A673 (cell line): ENCODE measurements at regions not wholly inside any gene's neighbourhood (a gene's known extent, or its start where the extent isn't known, plus 50 kb on each side); places are given as distances from the start of the nearest gene placed in this dataset.

Experiments used
- BruUV-seq: library from RNA; stranded (reverse); fragments of 400-500 nt; replicated peaks from 2 replicates; lab custom pipeline; 2021; lab: Mats Ljungman, UMichigan
- CTCF ChIA-PET: fragments of 300-600 bp; sonication (Branson Sonifier 250); formaldehyde crosslinking; loops from one replicate; lab custom pipeline; 2022; ENCODE audit warnings: antibody characterized with exemption; lab: Charles Lee
- POLR2A ChIA-PET: fragments of 300-600 bp; sonication (Branson Sonifier 250); formaldehyde crosslinking; loops from one replicate; lab custom pipeline; 2022; ENCODE audit warnings: antibody characterized with exemption; ENCODE audit not compliant: low non-redundant PET; lab: Charles Lee
- DNase-seq: peaks from one replicate; pipeline ENCODE4 v3.0.0-alpha.2; 2015; ENCODE audit warnings: low spot score
- H3K27ac ChIP-seq: fragments of 200-600 bp; sonication (generic); 2 replicates; pipeline ENCODE4 v1.5.1; 2016; ENCODE audit warnings: mixed run types, low read depth, mild to moderate bottlenecking, mixed read lengths, antibody characterized with exemption, low read length; ENCODE audit not compliant: poor library complexity, severe bottlenecking
- H3K27me3 ChIP-seq: fragments of 200-600 bp; sonication (generic); replicated peaks from 2 replicates; pipeline ENCODE4 v1.6.1; 2017; ENCODE audit warnings: mixed run types, low read depth, mild to moderate bottlenecking, mixed read lengths, antibody characterized with exemption, low read length; ENCODE audit not compliant: insufficient read depth, poor library complexity
- H3K36me3 ChIP-seq: fragments of 200-600 bp; sonication (generic); 2 replicates; pipeline ENCODE4 v1.6.1; 2016; ENCODE audit warnings: mixed run types, mild to moderate bottlenecking, mixed read lengths, antibody characterized with exemption, low read length; ENCODE audit not compliant: insufficient read depth, poor library complexity, severe bottlenecking
- H3K4me1 ChIP-seq: fragments of 200-600 bp; sonication (generic); 2 replicates; pipeline ENCODE4 v1.6.1; 2017; ENCODE audit warnings: mixed run types, mild to moderate bottlenecking, mixed read lengths, antibody characterized with exemption, low read length; ENCODE audit not compliant: insufficient read depth, poor library complexity, severe bottlenecking
- H3K4me3 ChIP-seq: fragments of 200-600 bp; sonication (generic); 2 replicates; pipeline ENCODE4 v1.5.1; 2016; ENCODE audit warnings: low read depth, mixed run types, mild to moderate bottlenecking, mixed read lengths, low read length; ENCODE audit not compliant: poor library complexity, severe bottlenecking
- H3K9me3 ChIP-seq: fragments of 200-600 bp; sonication (generic); 2 replicates; pipeline ENCODE4 v1.6.1; 2016; ENCODE audit warnings: mixed run types, low read depth, mild to moderate bottlenecking, mixed read lengths, antibody characterized with exemption, low read length; ENCODE audit not compliant: poor library complexity, severe bottlenecking
- EZH2 ChIP-seq: fragments of 200-600 bp; sonication (generic); IDR thresholded peaks from 2 replicates; pipeline ENCODE4 v1.6.1; 2017; ENCODE audit warnings: borderline replicate concordance, low read depth, mild to moderate bottlenecking, mixed read lengths, antibody characterized with exemption, low read length; ENCODE audit not compliant: poor library complexity, severe bottlenecking
- intact Hi-C: fragments of 100-400 bp; cut with micrococcal nuclease; formaldehyde crosslinking; loops from one replicate; pipeline ENCODE4 v1.10.0; 2022; ENCODE audit not compliant: unreplicated experiment
- TF ChIP-seq, protein P1 (sequence below): fragments of 300-800, 200-600 bp; sonication (generic); conservative IDR thresholded peaks from 2 replicates; pipeline ENCODE4 v1.5.1; 2017; ENCODE audit warnings: low read depth, mild to moderate bottlenecking, antibody characterized with exemption, low read length, moderate library complexity, mixed read lengths

GRCh38 chr9:88702985-88703384, 168.0 kb downstream of the NXNL2 start:
- H3K4me3 ChIP-seq, result no peak overlapping the region
- TF ChIP-seq, protein P1, sequence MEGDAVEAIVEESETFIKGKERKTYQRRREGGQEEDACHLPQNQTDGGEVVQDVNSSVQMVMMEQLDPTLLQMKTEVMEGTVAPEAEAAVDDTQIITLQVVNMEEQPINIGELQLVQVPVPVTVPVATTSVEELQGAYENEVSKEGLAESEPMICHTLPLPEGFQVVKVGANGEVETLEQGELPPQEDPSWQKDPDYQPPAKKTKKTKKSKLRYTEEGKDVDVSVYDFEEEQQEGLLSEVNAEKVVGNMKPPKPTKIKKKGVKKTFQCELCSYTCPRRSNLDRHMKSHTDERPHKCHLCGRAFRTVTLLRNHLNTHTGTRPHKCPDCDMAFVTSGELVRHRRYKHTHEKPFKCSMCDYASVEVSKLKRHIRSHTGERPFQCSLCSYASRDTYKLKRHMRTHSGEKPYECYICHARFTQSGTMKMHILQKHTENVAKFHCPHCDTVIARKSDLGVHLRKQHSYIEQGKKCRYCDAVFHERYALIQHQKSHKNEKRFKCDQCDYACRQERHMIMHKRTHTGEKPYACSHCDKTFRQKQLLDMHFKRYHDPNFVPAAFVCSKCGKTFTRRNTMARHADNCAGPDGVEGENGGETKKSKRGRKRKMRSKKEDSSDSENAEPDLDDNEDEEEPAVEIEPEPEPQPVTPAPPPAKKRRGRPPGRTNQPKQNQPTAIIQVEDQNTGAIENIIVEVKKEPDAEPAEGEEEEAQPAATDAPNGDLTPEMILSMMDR, result no peak
- TF ChIP-seq EZH2, result no peak
- H3K27me3 ChIP-seq, result no peaks in the 10 kb centered on the region
- BruUV-seq, result no TSS peak
- H3K36me3 ChIP-seq, result no peaks in the 10 kb centered on the region
- DNase-seq, result no peak
- POLR2A ChIA-PET, result no interaction called here
- intact Hi-C loops, result no loop called here
- peaks cover 3% of the 10 kb centered on the region for H3K4me1 ChIP-seq
- no peaks in the 10 kb centered on the region for H3K9me3 ChIP-seq
- CTCF ChIA-PET, result no interaction called here
- H3K27ac ChIP-seq, result no peak overlapping the region

DNA sequence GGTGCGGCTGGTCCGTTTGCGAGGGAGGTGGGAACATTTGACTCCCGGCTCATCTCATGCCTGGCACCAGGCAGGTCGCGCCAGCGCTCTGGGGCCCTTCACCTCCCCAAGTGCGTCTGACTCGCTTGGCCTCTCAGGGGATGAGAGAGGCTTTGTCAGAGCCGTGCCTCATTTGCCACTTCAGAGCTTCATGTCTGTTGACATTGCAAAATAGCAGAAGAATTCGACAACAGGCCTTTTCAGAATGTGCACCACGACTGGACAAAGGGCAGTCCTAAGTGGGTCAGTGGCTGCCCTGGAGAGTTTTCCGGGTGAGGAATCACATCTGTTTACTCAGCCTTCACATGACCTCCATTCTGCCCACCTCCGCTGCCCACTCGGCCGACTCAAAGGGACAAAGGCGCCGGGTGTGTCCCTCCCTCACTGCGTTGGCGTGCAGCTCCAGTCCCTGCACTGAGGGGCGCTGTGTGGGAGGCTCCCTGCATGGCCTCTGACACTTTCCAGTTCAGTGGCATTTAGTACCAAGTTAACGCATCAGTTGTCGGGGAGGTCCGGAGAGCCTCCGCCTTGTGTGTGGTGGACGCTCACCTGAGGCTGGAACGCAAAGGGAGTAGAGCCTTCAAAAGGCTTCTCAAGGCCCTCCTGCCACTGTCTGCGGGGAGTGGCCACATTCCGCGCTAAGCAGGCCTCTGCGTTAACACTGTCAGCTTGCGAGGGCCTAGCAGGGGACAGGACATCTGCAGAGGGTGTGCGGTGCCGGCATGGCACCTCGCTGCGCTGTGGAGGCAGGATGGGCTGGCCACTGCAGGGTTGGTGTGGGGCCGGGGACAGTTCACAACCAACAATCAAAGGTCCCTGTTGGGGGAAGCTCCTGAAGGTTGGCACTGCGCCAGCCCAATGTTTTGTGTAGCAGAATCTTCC, 171.5 kb downstream of the NXNL2 start:
- Histone ChIP-seq H3K27ac (no peak overlapping the region), H3K4me3 (no peak overlapping the region), H3K4me1 (no peaks in the 10 kb centered on the region), H3K27me3 (no peaks in the 10 kb centered on the region), H3K36me3 (no peaks in the 10 kb centered on the region), H3K9me3 (no peaks in the 10 kb centered on the region)
- ChIA-PET POLR2A (no interaction called here), CTCF (no interaction called here)
- DNase-seq, result no peak
- BruUV-seq, result no TSS peak
- intact Hi-C loops, result no loop called here
- no peak for TF ChIP-seq EZH2
- TF ChIP-seq, protein P1, result no peak

DNA sequence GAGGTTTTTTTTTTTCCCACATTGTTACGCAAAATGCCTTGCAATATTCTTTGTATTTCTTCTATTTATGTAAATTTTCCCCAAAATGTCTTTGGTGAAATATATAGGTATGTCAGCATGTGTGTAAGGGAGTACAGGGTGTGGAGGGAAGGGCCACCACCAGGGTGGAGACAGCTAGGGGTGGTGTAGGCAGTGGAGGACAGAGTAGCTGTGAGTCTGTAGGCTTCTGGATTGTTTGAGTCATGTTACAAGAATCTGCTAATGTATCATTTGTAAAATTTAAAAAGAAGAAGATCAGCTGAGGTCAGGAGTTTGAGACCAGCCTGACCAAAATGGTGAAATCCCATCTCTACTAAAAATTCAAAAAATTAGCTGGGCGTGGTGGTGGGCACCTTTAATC, 175.5 kb downstream of the NXNL2 start:
- Histone ChIP-seq H3K36me3 (no peaks in the 10 kb centered on the region), H3K27me3 (no peaks in the 10 kb centered on the region), H3K4me1 (no peaks in the 10 kb centered on the region), H3K9me3 (no peaks in the 10 kb centered on the region), H3K27ac (no peak overlapping the region), H3K4me3 (no peak overlapping the region)
- no peak for DNase-seq
- ChIA-PET POLR2A (no interaction called here), CTCF (no interaction called here)
- no TSS peak for BruUV-seq
- TF ChIP-seq, protein P1, result no peak
- no peak for TF ChIP-seq EZH2
- intact Hi-C loops, result no loop called here
